ENCODE measurements at regions not wholly inside any gene's neighbourhood (a gene's known extent, or its start where the extent isn't known, plus 50 kb on each side); places are given as distances from the start of the nearest gene placed in this dataset.

DNA sequence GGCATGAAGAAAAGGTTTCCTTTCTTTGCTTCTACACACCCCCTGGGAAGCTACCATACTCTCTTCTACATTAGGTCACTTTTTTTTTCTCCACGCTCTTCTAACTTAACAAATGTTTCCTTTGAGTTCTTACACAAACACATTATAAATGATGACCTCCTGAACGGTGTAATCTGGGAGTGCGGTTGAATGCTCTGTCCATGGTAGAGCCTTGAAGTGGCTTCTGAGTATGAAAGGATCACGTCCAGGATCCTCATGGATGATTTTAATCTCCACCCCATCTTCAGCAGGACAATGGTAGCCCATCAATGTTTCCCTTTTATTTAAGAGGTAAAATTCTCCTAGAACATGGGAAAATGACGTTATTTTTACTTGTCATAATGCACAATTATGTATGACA is 587.3 kb downstream of the SEMA5A start:
- TF ChIP-seq, protein P1, sequence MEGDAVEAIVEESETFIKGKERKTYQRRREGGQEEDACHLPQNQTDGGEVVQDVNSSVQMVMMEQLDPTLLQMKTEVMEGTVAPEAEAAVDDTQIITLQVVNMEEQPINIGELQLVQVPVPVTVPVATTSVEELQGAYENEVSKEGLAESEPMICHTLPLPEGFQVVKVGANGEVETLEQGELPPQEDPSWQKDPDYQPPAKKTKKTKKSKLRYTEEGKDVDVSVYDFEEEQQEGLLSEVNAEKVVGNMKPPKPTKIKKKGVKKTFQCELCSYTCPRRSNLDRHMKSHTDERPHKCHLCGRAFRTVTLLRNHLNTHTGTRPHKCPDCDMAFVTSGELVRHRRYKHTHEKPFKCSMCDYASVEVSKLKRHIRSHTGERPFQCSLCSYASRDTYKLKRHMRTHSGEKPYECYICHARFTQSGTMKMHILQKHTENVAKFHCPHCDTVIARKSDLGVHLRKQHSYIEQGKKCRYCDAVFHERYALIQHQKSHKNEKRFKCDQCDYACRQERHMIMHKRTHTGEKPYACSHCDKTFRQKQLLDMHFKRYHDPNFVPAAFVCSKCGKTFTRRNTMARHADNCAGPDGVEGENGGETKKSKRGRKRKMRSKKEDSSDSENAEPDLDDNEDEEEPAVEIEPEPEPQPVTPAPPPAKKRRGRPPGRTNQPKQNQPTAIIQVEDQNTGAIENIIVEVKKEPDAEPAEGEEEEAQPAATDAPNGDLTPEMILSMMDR (optimal IDR thresholded peaks at IDR 0.05 in 1 of 3, IDR thresholded peaks at IDR 0.05 in 1 of 3, conservative IDR thresholded peaks at IDR 0.05 in 1 of 3; ENCODE audit: extremely low read depth in 1 of 3, insufficient read depth in 2 of 3, low read length in 3 of 3), result no peak
- TF ChIP-seq EZH2 (IDR thresholded peaks at IDR 0.05; ENCODE audit: low read length), result no peak

Data from keratinocyte (primary cell).